Skeletal muscle satellite cell (primary cell): ENCODE measurements at regions not wholly inside any gene's neighbourhood (a gene's known extent, or its start where the extent isn't known, plus 50 kb on each side); places are given as distances from the start of the nearest gene placed in this dataset.

ENCODE experiments used
- H3K27me3 ChIP-seq: 2 replicates; pipeline ENCODE4 v1.7.0; 2013; ENCODE audit warnings: low read length; ENCODE audit not compliant: control insufficient read depth, insufficient read depth
- H3K36me3 ChIP-seq: 2 replicates; pipeline ENCODE4 v1.7.0; 2013; ENCODE audit warnings: mild to moderate bottlenecking, control low read depth, low read length; ENCODE audit not compliant: insufficient read depth
- H3K4me1 ChIP-seq: 2 replicates; pipeline ENCODE4 v1.7.0; 2013; ENCODE audit warnings: low read length; ENCODE audit not compliant: control insufficient read depth, insufficient read depth
- H3K4me2 ChIP-seq: 2 replicates; pipeline ENCODE4 v1.7.0; 2013; ENCODE audit warnings: mild to moderate bottlenecking, low read length
- H3K4me3 ChIP-seq: 2 replicates; pipeline ENCODE4 v1.7.0; 2013; ENCODE audit warnings: low read length
- H3K9ac ChIP-seq: 2 replicates; pipeline ENCODE4 v1.7.0; 2013; ENCODE audit warnings: mild to moderate bottlenecking, low read depth, low read length, moderate library complexity
- H3K9me3 ChIP-seq: replicated peaks from 2 replicates; pipeline ENCODE4 v1.7.0; 2013; ENCODE audit warnings: mild to moderate bottlenecking, control low read depth, low read length

- H3K9me3 ChIP-seq = no peaks in the 10 kb centered on the region
- no peaks in the 10 kb centered on the region for H3K36me3 ChIP-seq
- H3K4me3 ChIP-seq = no peak overlapping the region
- H3K27me3 ChIP-seq = peaks cover 8% of the 10 kb centered on the region
- H3K4me2 ChIP-seq = no peak overlapping the region
- H3K4me1 ChIP-seq = no peaks in the 10 kb centered on the region
- no peak overlapping the region for H3K9ac ChIP-seq
Observed at GRCh38 chr9:13962006-13962405, 351.9 kb downstream of the NFIB start.

DNA sequence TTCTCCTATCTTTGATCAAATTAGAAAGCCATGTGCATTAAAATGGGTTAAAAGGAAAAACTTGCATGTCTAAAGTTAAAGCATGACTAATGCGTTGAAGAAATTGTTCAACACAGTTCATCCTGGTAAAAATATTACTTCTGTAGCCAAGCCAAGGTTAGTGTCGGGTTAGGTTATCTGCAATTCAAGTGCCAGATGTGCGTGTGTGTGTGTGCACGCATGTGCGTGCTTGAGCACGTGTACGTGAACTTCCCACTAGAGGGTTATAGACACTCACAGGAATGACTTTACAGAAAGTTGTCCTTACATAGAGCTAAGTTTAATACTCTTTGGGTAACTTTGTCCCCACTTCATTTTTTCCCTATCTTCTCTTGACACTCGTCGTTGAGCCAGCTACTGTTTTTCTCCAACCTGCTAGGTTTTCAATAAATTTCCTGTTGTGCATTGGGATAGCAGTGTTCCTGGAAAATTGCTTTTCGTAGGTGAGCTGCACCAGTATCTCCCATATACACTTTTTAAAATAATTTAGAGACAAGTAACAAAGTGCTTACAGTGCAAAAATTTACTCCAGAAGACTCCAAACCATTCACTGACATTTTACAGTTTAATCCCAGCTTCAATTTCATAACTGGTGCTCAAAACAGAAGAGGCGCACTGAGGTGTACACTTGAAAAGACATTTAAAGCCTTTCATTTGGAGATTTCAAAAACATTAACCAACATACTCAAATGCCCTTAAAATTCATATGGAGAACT lies 353.8 kb downstream of the NFIB start:
- H3K9ac ChIP-seq = no peak overlapping the region
- H3K4me2 ChIP-seq = no peak overlapping the region
- H3K36me3 ChIP-seq = no peaks in the 10 kb centered on the region
- peaks cover 4% of the 10 kb centered on the region for H3K27me3 ChIP-seq
- H3K4me1 ChIP-seq = no peaks in the 10 kb centered on the region
- no peak overlapping the region for H3K4me3 ChIP-seq
- no peaks in the 10 kb centered on the region for H3K9me3 ChIP-seq

GRCh38 chr9:13958672-13959071 lies 355.3 kb downstream of the NFIB start:
- Histone ChIP-seq H3K4me2 (no peak overlapping the region), H3K27me3 (peaks cover 5% of the 10 kb centered on the region), H3K4me1 (no peaks in the 10 kb centered on the region), H3K9ac (no peak overlapping the region), H3K36me3 (no peaks in the 10 kb centered on the region), H3K9me3 (no peaks in the 10 kb centered on the region), H3K4me3 (no peak overlapping the region)

- H3K9ac ChIP-seq = no peak overlapping the region
- H3K9me3 ChIP-seq = no peaks in the 10 kb centered on the region
- no peak overlapping the region for H3K4me2 ChIP-seq
- no peaks in the 10 kb centered on the region for H3K4me1 ChIP-seq
- H3K27me3 ChIP-seq = peaks cover 11% of the 10 kb centered on the region
- H3K36me3 ChIP-seq = no peaks in the 10 kb centered on the region
- H3K4me3 ChIP-seq = no peak overlapping the region
Observed at GRCh38 chr9:13957089-13957488, 356.9 kb downstream of the NFIB start.

DNA sequence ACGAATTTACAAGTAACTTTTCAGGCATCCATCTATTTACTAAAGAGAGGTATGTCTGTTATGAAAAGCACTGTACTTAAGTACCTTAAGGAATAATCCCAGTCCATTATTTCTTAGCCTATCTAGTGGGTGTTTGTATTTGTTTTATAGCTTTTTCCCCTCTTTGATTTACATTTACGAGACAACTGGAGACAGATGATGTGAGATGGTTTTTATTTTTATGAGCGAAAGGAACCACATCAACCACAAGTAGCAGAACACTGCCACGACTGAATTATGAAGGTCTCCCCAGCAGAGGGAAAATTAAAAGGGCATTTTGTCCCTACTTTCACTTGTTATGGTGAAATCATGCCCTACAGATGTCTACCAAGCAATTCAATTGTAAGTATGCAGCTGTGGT lies 357.8 kb downstream of the NFIB start:
- Histone ChIP-seq H3K4me2 (no peak overlapping the region), H3K36me3 (no peaks in the 10 kb centered on the region), H3K9me3 (no peaks in the 10 kb centered on the region), H3K4me1 (no peaks in the 10 kb centered on the region), H3K9ac (no peak overlapping the region), H3K4me3 (no peak overlapping the region), H3K27me3 (peaks cover 7% of the 10 kb centered on the region)

DNA sequence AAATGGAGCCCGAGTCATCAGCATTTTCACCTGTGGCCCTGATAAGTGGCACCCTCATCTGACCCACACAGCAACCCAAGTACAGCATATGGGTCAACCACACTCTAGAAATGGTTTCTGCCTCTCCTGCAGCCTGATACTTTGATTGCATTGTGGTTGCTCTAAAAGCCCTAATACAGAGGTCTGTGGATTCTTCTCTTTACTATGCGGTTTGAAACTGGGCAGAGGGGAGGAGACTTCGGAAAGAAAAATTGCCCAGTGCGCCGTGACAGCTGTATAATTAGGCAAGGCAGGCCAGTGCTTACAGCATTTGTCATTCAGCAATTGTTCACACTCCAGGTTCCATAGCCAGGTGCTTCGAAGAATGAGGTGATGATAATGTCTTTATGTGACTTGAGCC lies 361.0 kb downstream of the NFIB start:
- Histone ChIP-seq H3K4me1 (no peaks in the 10 kb centered on the region), H3K27me3 (peaks cover 7% of the 10 kb centered on the region), H3K36me3 (no peaks in the 10 kb centered on the region), H3K4me2 (no peak overlapping the region), H3K4me3 (no peak overlapping the region), H3K9me3 (no peaks in the 10 kb centered on the region), H3K9ac (no peak overlapping the region)

GRCh38 chr9:13948037-13948436 lies 365.9 kb downstream of the NFIB start:
- Histone ChIP-seq H3K4me2 (no peak overlapping the region), H3K9ac (no peak overlapping the region), H3K9me3 (no peaks in the 10 kb centered on the region), H3K4me3 (no peak overlapping the region), H3K36me3 (no peaks in the 10 kb centered on the region), H3K27me3 (no peaks in the 10 kb centered on the region), H3K4me1 (peaks cover 6% of the 10 kb centered on the region)

DNA sequence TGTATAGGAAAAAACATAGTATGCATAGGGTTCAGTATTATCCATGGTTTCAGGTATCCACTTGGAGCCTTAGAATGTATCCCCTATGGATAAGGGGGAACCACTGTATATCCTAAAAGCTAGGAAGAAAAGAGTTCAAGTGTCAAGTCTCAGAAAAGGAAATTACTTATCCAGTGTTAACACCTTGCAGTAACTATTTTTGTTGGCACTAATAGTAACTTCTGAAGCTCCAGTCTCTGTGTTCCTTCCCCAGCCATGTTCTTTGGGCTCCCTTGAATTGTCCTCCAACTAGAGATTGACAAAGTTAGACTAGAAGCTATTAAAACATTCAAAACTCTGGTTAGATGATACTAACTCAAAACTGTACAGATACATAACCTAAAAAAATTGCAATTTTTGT lies 370.8 kb downstream of the NFIB start:
- Histone ChIP-seq H3K9me3 (no peaks in the 10 kb centered on the region), H3K27me3 (no peaks in the 10 kb centered on the region), H3K36me3 (no peaks in the 10 kb centered on the region), H3K4me1 (peaks cover 47% of the 10 kb centered on the region), H3K4me2 (peak overlapping the region; percentile 1), H3K9ac (no peak overlapping the region), H3K4me3 (no peak overlapping the region)

- Histone ChIP-seq H3K36me3 (no peaks in the 10 kb centered on the region), H3K27me3 (no peaks in the 10 kb centered on the region), H3K4me1 (peaks cover 47% of the 10 kb centered on the region), H3K9ac (no peak overlapping the region), H3K4me2 (peak overlapping the region; percentile 67), H3K4me3 (peak overlapping the region; percentile 37), H3K9me3 (no peaks in the 10 kb centered on the region)
Observed at GRCh38 chr9:13942695-13943094, 371.2 kb downstream of the NFIB start.

- Histone ChIP-seq H3K4me1 (peaks cover 47% of the 10 kb centered on the region), H3K4me3 (peak overlapping the region; percentile 37), H3K9me3 (no peaks in the 10 kb centered on the region), H3K9ac (peak overlapping the region; percentile 15), H3K27me3 (no peaks in the 10 kb centered on the region), H3K36me3 (no peaks in the 10 kb centered on the region), H3K4me2 (peak overlapping the region; percentile 67)
Observed at GRCh38 chr9:13942201-13942600, 371.7 kb downstream of the NFIB start.

DNA sequence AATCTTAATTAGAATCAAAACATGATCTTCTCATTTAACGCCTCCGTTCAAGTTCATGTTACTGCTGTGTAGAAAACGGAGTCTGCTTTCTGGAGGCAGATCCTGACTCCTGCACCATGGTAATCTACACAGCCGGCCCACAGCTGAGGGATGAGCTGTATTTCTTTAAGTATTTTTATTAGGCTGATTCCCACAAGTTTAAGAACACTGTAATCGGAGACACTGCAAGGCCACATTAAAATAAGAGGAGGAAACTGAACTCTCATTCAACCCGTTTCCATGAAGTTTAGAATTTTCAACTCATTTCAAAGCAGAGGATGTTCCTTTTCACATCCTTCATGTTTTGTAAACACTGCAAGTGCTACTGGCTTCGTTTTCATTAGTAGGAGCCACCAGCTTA lies 372.2 kb downstream of the NFIB start:
- Histone ChIP-seq H3K4me1 (peaks cover 47% of the 10 kb centered on the region), H3K4me2 (peak overlapping the region; percentile 67), H3K9ac (peak overlapping the region; percentile 15), H3K27me3 (no peaks in the 10 kb centered on the region), H3K4me3 (peak overlapping the region; percentile 37), H3K36me3 (no peaks in the 10 kb centered on the region), H3K9me3 (no peaks in the 10 kb centered on the region)
